ENCODE measurements at regions not wholly inside any gene's neighbourhood (a gene's known extent, or its start where the extent isn't known, plus 50 kb on each side); places are given as distances from the start of the nearest gene placed in this dataset.

DNA sequence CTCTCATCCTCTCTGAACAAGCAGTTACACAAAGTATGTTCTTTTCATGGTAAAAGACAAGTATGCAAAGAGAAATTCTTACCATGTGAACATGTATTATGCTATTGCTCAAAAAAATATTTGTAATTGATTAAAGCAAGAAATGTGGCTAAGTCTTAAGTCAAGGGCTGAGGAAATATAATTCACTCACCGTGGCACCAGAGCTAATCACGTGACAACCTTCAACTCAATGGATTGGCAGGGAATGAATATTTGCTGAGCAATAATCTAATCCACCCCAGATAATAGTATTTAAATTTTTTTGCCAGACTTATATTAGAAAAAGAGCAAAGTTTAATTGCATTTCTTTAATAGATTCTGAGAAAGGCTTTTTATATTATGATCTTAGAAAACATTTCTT lies 310.2 kb downstream of the HS3ST1 start:
- TF ChIP-seq POLR2AphosphoS5 (IDR thresholded peaks at IDR 0.05; ENCODE audit: low read depth, low read length) (no peak), RFX5 (IDR thresholded peaks at IDR 0.05; ENCODE audit: low read length) (no peak), JUND (IDR thresholded peaks at IDR 0.05) (no peak), TAF1 (IDR thresholded peaks at IDR 0.05; ENCODE audit: borderline replicate concordance, low read depth, low read length) (no peak), MEF2A (IDR thresholded peaks at IDR 0.05; ENCODE audit: borderline replicate concordance, low read depth) (no peak), RAD21 (IDR thresholded peaks at IDR 0.05; ENCODE audit: low read length) (no peak), CHD2 (IDR thresholded peaks at IDR 0.05; ENCODE audit: low read length, partially characterized antibody) (no peak), EZH2phosphoT487 (IDR thresholded peaks at IDR 0.05; ENCODE audit: borderline replicate concordance, low read depth) (no peak), EP300 (IDR thresholded peaks at IDR 0.05; ENCODE audit: borderline replicate concordance in 1 of 2, low read depth in 1 of 2, low read length in 1 of 2) (no peak), NRF1 (IDR thresholded peaks at IDR 0.05; ENCODE audit: low read depth, low read length) (no peak), YY1 (IDR thresholded peaks at IDR 0.05; ENCODE audit: low read depth) (no peak)
- TF ChIP-seq, protein P1, sequence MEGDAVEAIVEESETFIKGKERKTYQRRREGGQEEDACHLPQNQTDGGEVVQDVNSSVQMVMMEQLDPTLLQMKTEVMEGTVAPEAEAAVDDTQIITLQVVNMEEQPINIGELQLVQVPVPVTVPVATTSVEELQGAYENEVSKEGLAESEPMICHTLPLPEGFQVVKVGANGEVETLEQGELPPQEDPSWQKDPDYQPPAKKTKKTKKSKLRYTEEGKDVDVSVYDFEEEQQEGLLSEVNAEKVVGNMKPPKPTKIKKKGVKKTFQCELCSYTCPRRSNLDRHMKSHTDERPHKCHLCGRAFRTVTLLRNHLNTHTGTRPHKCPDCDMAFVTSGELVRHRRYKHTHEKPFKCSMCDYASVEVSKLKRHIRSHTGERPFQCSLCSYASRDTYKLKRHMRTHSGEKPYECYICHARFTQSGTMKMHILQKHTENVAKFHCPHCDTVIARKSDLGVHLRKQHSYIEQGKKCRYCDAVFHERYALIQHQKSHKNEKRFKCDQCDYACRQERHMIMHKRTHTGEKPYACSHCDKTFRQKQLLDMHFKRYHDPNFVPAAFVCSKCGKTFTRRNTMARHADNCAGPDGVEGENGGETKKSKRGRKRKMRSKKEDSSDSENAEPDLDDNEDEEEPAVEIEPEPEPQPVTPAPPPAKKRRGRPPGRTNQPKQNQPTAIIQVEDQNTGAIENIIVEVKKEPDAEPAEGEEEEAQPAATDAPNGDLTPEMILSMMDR (IDR thresholded peaks at IDR 0.05) = no peak
- TF ChIP-seq, protein P2, sequence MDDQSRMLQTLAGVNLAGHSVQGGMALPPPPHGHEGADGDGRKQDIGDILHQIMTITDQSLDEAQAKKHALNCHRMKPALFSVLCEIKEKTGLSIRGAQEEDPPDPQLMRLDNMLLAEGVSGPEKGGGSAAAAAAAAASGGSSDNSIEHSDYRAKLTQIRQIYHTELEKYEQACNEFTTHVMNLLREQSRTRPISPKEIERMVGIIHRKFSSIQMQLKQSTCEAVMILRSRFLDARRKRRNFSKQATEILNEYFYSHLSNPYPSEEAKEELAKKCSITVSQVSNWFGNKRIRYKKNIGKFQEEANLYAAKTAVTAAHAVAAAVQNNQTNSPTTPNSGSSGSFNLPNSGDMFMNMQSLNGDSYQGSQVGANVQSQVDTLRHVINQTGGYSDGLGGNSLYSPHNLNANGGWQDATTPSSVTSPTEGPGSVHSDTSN (IDR thresholded peaks at IDR 0.05) = no peak
- TF ChIP-seq, protein P3, sequence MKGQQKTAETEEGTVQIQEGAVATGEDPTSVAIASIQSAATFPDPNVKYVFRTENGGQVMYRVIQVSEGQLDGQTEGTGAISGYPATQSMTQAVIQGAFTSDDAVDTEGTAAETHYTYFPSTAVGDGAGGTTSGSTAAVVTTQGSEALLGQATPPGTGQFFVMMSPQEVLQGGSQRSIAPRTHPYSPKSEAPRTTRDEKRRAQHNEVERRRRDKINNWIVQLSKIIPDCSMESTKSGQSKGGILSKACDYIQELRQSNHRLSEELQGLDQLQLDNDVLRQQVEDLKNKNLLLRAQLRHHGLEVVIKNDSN (IDR thresholded peaks at IDR 0.05; ENCODE audit: borderline replicate concordance, low read depth) = no peak

Measured in SK-N-SH (cell line).